OCI-LY3 (cell line): ENCODE measurements at regions not wholly inside any gene's neighbourhood (a gene's known extent, or its start where the extent isn't known, plus 50 kb on each side); places are given as distances from the start of the nearest gene placed in this dataset.

ENCODE experiments used
- H2AFZ ChIP-seq: fragments of 200-600, 300-600 bp; shearing (Covaris generic); 2 replicates; pipeline ENCODE4 v1.6.0; 2014; ENCODE audit warnings: antibody characterized with exemption, low read depth, low read length
- H3K27ac ChIP-seq: fragments of 200-600, 300-600 bp; sonication (generic); 2 replicates; pipeline ENCODE4 v1.5.1; 2014; ENCODE audit warnings: mild to moderate bottlenecking, low read length, moderate library complexity, mixed read lengths
- H3K27me3 ChIP-seq: fragments of 200-600, 300-600 bp; sonication (generic); 2 replicates; pipeline ENCODE4 v1.6.1; 2014; ENCODE audit warnings: low read depth, low read length, mixed read lengths
- H3K36me3 ChIP-seq: fragments of 200-600, 300-600 bp; sonication (generic); replicated peaks from 2 replicates; pipeline ENCODE3; 2014; ENCODE audit warnings: low read depth, low read length, mixed read lengths
- H3K4me1 ChIP-seq: fragments of 300-600, 200-600 bp; sonication (generic); 2 replicates; pipeline ENCODE4 v1.6.1; 2014; ENCODE audit warnings: low read length, mixed read lengths
- H3K4me2 ChIP-seq: fragments of 200-600, 300-600 bp; sonication (generic); 2 replicates; pipeline ENCODE4 v1.6.1; 2014; ENCODE audit warnings: low read length, mixed read lengths
- H3K4me3 ChIP-seq: fragments of 300-600, 200-600 bp; sonication (generic); 2 replicates; pipeline ENCODE4 v1.5.1; 2014; ENCODE audit warnings: antibody characterized with exemption, mild to moderate bottlenecking, low read length, moderate library complexity
- H3K79me2 ChIP-seq: fragments of 300-600, 200-600 bp; shearing (Covaris generic); 2 replicates; pipeline ENCODE4 v1.6.1; 2014; ENCODE audit warnings: mild to moderate bottlenecking, low read length, mixed read lengths
- H3K9ac ChIP-seq: fragments of 300-600, 200-600 bp; shearing (Covaris generic); 2 replicates; pipeline ENCODE4 v1.6.0; 2014; ENCODE audit warnings: mild to moderate bottlenecking, low read length, moderate library complexity
- H3K9me3 ChIP-seq: fragments of 200-600, 300-600 bp; shearing (Covaris generic); 2 replicates; pipeline ENCODE4 v1.6.1; 2014; ENCODE audit warnings: low read length, mixed read lengths; ENCODE audit not compliant: insufficient read depth
- H4K20me1 ChIP-seq: fragments of 200-600, 300-600 bp; sonication (generic); 2 replicates; pipeline ENCODE4 v1.6.1; 2016; ENCODE audit warnings: low read length, mixed read lengths; ENCODE audit not compliant: insufficient read depth
- EZH2phosphoT487 ChIP-seq: fragments of 200-600 bp; shearing (Covaris generic); IDR thresholded peaks from 2 replicates; pipeline ENCODE4 v1.6.1; 2018; ENCODE audit warnings: antibody characterized with exemption, mixed run types, low read depth
- TF ChIP-seq, protein P1 (sequence below): fragments of 200-600, 300-600 bp; sonication (generic); IDR thresholded peaks from 2 replicates; pipeline ENCODE4 v1.5.1; 2014; ENCODE audit warnings: antibody characterized with exemption, low read length, low read depth

- Histone ChIP-seq H3K9me3 (no peaks in the 10 kb centered on the region), H3K4me2 (no peak overlapping the region), H3K4me3 (no peak overlapping the region), H3K4me1 (peaks cover 3% of the 10 kb centered on the region), H3K9ac (no peak overlapping the region), H2AFZ (no peak overlapping the region), H3K27me3 (peaks cover 37% of the 10 kb centered on the region), H3K27ac (no peak overlapping the region), H4K20me1 (no peaks in the 10 kb centered on the region), H3K36me3 (no peaks in the 10 kb centered on the region), H3K79me2 (no peaks in the 10 kb centered on the region)
- TF ChIP-seq, protein P1, sequence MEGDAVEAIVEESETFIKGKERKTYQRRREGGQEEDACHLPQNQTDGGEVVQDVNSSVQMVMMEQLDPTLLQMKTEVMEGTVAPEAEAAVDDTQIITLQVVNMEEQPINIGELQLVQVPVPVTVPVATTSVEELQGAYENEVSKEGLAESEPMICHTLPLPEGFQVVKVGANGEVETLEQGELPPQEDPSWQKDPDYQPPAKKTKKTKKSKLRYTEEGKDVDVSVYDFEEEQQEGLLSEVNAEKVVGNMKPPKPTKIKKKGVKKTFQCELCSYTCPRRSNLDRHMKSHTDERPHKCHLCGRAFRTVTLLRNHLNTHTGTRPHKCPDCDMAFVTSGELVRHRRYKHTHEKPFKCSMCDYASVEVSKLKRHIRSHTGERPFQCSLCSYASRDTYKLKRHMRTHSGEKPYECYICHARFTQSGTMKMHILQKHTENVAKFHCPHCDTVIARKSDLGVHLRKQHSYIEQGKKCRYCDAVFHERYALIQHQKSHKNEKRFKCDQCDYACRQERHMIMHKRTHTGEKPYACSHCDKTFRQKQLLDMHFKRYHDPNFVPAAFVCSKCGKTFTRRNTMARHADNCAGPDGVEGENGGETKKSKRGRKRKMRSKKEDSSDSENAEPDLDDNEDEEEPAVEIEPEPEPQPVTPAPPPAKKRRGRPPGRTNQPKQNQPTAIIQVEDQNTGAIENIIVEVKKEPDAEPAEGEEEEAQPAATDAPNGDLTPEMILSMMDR: no peak
- TF ChIP-seq EZH2phosphoT487: no peak
Observed at GRCh38 chr4:26024079-26024478, 110.1 kb downstream of the SMIM20 start.

- Histone ChIP-seq H3K36me3 (no peaks in the 10 kb centered on the region), H3K4me3 (peak overlapping the region; percentile 78), H3K4me1 (peaks cover 27% of the 10 kb centered on the region), H2AFZ (peak overlapping the region; percentile 42; the same call in 1 of the 2 replicates), H3K79me2 (no peaks in the 10 kb centered on the region), H3K4me2 (peak overlapping the region; percentile 96), H3K9me3 (no peaks in the 10 kb centered on the region), H3K9ac (no peak overlapping the region; the same call in 1 of the 2 replicates), H3K27ac (no peak overlapping the region), H4K20me1 (no peaks in the 10 kb centered on the region), H3K27me3 (peaks cover 24% of the 10 kb centered on the region)
- TF ChIP-seq, protein P1: no peak
- no peak for TF ChIP-seq EZH2phosphoT487
Observed at GRCh38 chr4:26028133-26028792, 114.2 kb downstream of the SMIM20 start.

DNA sequence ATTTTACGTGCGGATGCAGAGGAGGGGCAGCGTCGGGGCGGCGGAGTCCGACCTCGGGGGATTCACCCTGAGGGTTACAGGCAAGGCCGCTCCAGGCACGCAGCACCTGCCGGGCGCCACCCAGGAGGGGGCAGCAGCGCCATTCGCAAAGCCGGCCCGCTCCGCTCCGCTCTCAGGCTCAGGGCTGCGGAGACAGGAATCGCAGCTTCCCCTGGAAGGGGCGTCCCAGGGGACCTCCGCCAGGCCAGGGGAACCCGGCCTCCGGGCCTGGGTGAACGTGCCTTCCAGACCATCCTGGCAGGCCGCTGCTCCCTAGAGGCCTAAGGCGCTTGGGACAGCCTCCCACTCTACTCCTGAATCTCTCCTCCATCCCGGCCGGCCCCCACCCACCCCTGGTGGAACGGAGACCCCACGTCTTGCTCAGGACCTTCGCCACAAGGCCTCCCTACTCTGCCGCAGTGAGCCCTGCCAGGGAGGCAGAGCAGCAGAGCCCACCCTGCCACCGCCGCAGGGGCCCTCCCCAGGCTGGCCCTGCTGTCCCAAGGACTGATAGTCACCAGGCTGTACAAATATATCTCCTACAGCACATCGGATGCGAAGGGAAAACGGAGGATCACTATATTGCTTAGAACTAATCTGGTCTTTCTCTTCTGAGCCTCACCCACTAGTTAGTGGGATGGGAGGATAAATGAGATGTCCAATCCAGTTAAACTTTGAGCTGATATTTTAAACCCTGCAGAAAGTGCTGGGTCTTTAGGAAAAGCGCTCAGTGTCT lies 115.0 kb downstream of the SMIM20 start:
- H3K79me2 ChIP-seq: no peaks in the 10 kb centered on the region
- peaks cover 17% of the 10 kb centered on the region for H3K27me3 ChIP-seq
- H3K27ac ChIP-seq: no peak overlapping the region
- H3K9ac ChIP-seq: peak overlapping the region; percentile 21; the same call in 1 of the 2 replicates
- H3K4me2 ChIP-seq: peak overlapping the region; percentile 96
- H3K4me1 ChIP-seq: peaks cover 27% of the 10 kb centered on the region
- H2AFZ ChIP-seq: peak overlapping the region; percentile 42; the same call in 1 of the 2 replicates
- TF ChIP-seq EZH2phosphoT487: no peak
- TF ChIP-seq, protein P1: peak; percentile 87
- H3K9me3 ChIP-seq: no peaks in the 10 kb centered on the region
- no peaks in the 10 kb centered on the region for H4K20me1 ChIP-seq
- no peaks in the 10 kb centered on the region for H3K36me3 ChIP-seq
- peak overlapping the region; percentile 78 for H3K4me3 ChIP-seq

- Histone ChIP-seq H3K9ac (no peak overlapping the region), H3K79me2 (no peaks in the 10 kb centered on the region), H2AFZ (no peak overlapping the region), H3K4me1 (peaks cover 27% of the 10 kb centered on the region), H3K36me3 (no peaks in the 10 kb centered on the region), H3K4me3 (no peak overlapping the region), H3K27ac (no peak overlapping the region), H4K20me1 (no peaks in the 10 kb centered on the region), H3K4me2 (peak overlapping the region; percentile 96), H3K27me3 (peaks cover 16% of the 10 kb centered on the region), H3K9me3 (no peaks in the 10 kb centered on the region)
- TF ChIP-seq EZH2phosphoT487: no peak
- TF ChIP-seq, protein P1: no peak
Observed at GRCh38 chr4:26029568-26030131, 115.6 kb downstream of the SMIM20 start.
